ENCODE measurements at regions not wholly inside any gene's neighbourhood (a gene's known extent, or its start where the extent isn't known, plus 50 kb on each side); places are given as distances from the start of the nearest gene placed in this dataset.

DNA sequence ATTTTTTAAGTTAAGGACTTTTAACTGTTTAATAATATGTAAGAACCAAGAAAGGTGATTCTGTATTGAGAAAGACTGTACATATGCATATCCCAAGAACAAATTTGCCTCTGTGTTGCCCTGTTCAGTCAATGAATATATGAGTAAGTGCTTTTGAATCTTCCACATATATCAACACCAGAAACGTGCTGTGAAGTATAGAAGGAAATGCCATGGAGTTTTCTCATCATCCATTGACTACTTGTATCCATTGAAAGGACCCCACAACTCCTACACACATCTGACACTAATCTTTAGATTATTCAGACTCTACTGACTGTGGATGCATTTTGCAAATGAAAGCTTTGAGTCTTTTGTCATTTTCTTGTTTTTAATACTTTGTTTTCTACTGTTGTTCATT, 366.9 kb downstream of the S1PR1 start:
- TF ChIP-seq, protein P1, sequence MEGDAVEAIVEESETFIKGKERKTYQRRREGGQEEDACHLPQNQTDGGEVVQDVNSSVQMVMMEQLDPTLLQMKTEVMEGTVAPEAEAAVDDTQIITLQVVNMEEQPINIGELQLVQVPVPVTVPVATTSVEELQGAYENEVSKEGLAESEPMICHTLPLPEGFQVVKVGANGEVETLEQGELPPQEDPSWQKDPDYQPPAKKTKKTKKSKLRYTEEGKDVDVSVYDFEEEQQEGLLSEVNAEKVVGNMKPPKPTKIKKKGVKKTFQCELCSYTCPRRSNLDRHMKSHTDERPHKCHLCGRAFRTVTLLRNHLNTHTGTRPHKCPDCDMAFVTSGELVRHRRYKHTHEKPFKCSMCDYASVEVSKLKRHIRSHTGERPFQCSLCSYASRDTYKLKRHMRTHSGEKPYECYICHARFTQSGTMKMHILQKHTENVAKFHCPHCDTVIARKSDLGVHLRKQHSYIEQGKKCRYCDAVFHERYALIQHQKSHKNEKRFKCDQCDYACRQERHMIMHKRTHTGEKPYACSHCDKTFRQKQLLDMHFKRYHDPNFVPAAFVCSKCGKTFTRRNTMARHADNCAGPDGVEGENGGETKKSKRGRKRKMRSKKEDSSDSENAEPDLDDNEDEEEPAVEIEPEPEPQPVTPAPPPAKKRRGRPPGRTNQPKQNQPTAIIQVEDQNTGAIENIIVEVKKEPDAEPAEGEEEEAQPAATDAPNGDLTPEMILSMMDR (IDR thresholded peaks at IDR 0.05), result no peak
- TF ChIP-seq SREBF2 (IDR thresholded peaks at IDR 0.05), result no peak
- TF ChIP-seq POLR2A (IDR thresholded peaks at IDR 0.05; ENCODE audit: low read length), result no peak
- TF ChIP-seq, protein P2, sequence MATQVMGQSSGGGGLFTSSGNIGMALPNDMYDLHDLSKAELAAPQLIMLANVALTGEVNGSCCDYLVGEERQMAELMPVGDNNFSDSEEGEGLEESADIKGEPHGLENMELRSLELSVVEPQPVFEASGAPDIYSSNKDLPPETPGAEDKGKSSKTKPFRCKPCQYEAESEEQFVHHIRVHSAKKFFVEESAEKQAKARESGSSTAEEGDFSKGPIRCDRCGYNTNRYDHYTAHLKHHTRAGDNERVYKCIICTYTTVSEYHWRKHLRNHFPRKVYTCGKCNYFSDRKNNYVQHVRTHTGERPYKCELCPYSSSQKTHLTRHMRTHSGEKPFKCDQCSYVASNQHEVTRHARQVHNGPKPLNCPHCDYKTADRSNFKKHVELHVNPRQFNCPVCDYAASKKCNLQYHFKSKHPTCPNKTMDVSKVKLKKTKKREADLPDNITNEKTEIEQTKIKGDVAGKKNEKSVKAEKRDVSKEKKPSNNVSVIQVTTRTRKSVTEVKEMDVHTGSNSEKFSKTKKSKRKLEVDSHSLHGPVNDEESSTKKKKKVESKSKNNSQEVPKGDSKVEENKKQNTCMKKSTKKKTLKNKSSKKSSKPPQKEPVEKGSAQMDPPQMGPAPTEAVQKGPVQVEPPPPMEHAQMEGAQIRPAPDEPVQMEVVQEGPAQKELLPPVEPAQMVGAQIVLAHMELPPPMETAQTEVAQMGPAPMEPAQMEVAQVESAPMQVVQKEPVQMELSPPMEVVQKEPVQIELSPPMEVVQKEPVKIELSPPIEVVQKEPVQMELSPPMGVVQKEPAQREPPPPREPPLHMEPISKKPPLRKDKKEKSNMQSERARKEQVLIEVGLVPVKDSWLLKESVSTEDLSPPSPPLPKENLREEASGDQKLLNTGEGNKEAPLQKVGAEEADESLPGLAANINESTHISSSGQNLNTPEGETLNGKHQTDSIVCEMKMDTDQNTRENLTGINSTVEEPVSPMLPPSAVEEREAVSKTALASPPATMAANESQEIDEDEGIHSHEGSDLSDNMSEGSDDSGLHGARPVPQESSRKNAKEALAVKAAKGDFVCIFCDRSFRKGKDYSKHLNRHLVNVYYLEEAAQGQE (IDR thresholded peaks at IDR 0.05), result no peak
- no peak for TF ChIP-seq EHF (CRISPR knock-in tag; IDR thresholded peaks at IDR 0.05)
- TF ChIP-seq RFX5 (IDR thresholded peaks at IDR 0.05), result no peak
- no peak for TF ChIP-seq KDM5A (IDR thresholded peaks at IDR 0.05)
- TF ChIP-seq MAFK (IDR thresholded peaks at IDR 0.05; ENCODE audit: partially characterized antibody), result no peak
- TF ChIP-seq, protein P3, sequence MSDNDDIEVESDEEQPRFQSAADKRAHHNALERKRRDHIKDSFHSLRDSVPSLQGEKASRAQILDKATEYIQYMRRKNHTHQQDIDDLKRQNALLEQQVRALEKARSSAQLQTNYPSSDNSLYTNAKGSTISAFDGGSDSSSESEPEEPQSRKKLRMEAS (IDR thresholded peaks at IDR 0.05), result no peak

Measured in A549 (cell line).